ENCODE measurements at regions not wholly inside any gene's neighbourhood (a gene's known extent, or its start where the extent isn't known, plus 50 kb on each side); places are given as distances from the start of the nearest gene placed in this dataset.
"Not testable (repeated sequence)": the region's sequence is repeated elsewhere in the genome, so short reads cannot be mapped to it uniquely, and the experiment has no call there.

DNA sequence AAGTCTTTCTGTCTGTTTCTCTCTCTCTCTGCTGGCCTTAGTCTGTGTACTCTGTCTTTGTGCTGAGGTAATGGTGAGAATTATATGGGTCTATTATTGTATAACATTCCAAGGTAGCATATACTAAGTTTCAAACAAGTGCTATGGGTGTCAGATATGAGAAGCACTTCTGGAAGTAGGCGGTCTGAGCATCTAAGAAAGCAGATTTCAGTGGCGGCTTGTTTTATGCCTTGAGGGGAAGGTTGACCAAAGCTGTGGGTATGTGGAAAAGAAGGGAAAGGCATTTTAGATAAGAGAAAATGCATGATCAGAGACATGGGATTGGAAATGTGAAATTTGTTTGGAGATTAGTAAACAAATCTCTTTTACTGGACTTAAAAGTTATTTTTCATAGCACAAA lies 348.5 kb downstream of the RFC3 start:
- Histone ChIP-seq H3K27ac (ENCODE audit: low read depth, low read length) (no peak overlapping the region), H3K36me3 (ENCODE audit: insufficient read depth, low read length) (no peaks in the 10 kb centered on the region), H3K27me3 (ENCODE audit: insufficient read depth, low read length) (no peaks in the 10 kb centered on the region), H3K4me1 (ENCODE audit: insufficient read depth, low read length) (peaks cover 19% of the 10 kb centered on the region; the same call in 1 of the 2 replicates), H3K9me3 (ENCODE audit: insufficient read depth, low read depth, low read length) (no peaks in the 10 kb centered on the region), H3K9ac (ENCODE audit: low read depth, low read length) (no peak overlapping the region), H3K4me3 (ENCODE audit: low read length) (no peak overlapping the region)
- WGBS = 92% methylated on average over 2 of the region's 2 CpGs

DNA sequence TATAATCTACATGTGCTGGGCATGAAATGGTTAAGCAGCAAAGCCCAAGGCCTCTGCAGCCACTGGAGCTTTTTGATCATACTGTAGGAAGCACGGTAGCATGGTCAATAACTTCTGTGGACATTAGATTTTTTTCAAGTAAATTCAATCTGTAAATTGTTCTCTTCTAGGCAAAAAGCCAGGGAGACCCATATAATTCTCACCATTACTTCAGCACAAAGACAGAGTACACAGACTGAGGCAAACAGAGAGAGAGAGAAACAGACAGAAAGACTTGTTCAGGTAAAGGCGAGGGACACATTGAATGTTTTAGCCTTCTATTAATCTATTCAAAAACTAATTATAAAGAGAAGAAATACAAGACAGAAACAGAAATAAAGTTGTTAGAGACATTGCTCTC lies 349.4 kb downstream of the RFC3 start:
- Histone ChIP-seq H3K9ac (ENCODE audit: low read depth, low read length) (no peak overlapping the region), H3K27ac (ENCODE audit: low read depth, low read length) (no peak overlapping the region), H3K4me3 (ENCODE audit: low read length) (no peak overlapping the region), H3K4me1 (ENCODE audit: insufficient read depth, low read length) (peaks cover 10% of the 10 kb centered on the region; the same call in 1 of the 2 replicates), H3K9me3 (ENCODE audit: insufficient read depth, low read depth, low read length) (no peaks in the 10 kb centered on the region), H3K36me3 (ENCODE audit: insufficient read depth, low read length) (no peaks in the 10 kb centered on the region), H3K27me3 (ENCODE audit: insufficient read depth, low read length) (no peaks in the 10 kb centered on the region)
- 77% methylated on average over 1 of the region's 2 CpGs for WGBS

DNA sequence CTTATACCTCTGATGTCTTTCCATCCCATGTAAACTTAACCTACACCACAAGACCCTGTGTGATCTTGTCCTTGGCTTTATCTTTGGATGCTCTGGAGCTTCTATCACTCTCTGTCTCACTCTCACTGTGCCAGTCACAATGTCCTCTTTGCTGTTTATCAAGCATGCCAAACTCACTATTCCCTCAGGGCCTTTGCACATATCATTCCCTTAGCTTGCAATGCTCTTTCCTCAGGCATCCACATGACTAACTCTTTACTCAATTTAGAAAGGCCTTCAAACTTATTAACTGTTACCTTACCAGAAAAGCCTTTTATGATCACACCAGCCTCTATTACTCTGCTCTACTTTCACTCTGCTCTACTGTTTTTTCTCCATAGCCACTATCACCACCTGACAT lies 354.1 kb downstream of the RFC3 start:
- no peaks in the 10 kb centered on the region for H3K36me3 ChIP-seq (ENCODE audit: insufficient read depth, low read length)
- no peak overlapping the region for H3K4me3 ChIP-seq (ENCODE audit: low read length)
- H3K9ac ChIP-seq (ENCODE audit: low read depth, low read length) = no peak overlapping the region
- no peaks in the 10 kb centered on the region for H3K9me3 ChIP-seq (ENCODE audit: insufficient read depth, low read depth, low read length)
- H3K4me1 ChIP-seq (ENCODE audit: insufficient read depth, low read length) = no peaks in the 10 kb centered on the region
- H3K27ac ChIP-seq (ENCODE audit: low read depth, low read length) = no peak overlapping the region
- H3K27me3 ChIP-seq (ENCODE audit: insufficient read depth, low read length) = no peaks in the 10 kb centered on the region

DNA sequence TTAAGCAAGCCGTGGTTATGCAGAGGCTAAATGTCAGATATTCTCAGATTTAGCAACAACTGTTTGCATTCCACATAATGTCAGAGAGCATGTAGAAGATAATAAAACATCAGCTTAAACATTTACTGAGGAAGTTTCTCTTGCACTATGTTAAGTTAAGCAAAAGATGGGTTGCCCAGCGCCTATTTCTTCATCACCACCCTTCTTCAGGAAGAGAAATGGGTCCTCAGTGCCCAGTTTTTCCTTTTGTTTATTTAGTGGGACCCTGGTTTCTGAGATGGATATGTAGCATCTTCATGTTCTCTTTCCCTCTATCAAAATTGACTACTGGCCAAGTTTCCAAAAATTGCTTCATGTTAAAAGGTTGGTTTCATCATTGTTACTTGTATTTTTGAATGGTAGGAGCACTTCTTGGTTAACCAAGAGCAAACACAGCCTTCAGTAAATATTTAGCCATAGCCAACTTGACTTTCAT lies 356.8 kb downstream of the RFC3 start:
- Histone ChIP-seq H3K9me3 (ENCODE audit: insufficient read depth, low read depth, low read length) (no peaks in the 10 kb centered on the region), H3K4me1 (ENCODE audit: insufficient read depth, low read length) (peaks cover 14% of the 10 kb centered on the region), H3K27ac (ENCODE audit: low read depth, low read length) (no peak overlapping the region), H3K36me3 (ENCODE audit: insufficient read depth, low read length) (no peaks in the 10 kb centered on the region), H3K9ac (ENCODE audit: low read depth, low read length) (no peak overlapping the region), H3K4me3 (ENCODE audit: low read length) (no peak overlapping the region), H3K27me3 (ENCODE audit: insufficient read depth, low read length) (no peaks in the 10 kb centered on the region)
- 86% methylated on average over 1 of the region's 2 CpGs for WGBS

DNA sequence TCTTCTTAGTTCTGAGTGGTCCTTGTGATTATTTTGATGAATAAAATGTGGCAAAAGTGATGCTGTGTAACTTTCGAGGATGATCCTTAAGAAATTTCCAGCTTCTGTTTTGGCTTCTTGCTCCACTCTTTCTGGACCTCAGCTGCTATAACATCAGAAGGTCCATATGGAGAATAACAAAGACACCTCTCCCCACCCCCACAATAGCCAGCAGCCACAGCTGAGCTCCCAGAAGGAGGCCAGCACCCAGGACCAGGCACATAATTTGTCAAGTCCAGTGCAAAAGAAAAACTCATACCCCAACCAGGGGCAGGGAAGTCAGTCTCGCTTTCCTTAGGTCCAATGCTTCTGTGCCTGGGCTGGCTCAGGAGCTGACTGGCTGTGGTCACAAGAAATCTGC lies 357.6 kb downstream of the RFC3 start:
- Histone ChIP-seq H3K27me3 (ENCODE audit: insufficient read depth, low read length) (no peaks in the 10 kb centered on the region), H3K36me3 (ENCODE audit: insufficient read depth, low read length) (no peaks in the 10 kb centered on the region), H3K9me3 (ENCODE audit: insufficient read depth, low read depth, low read length) (no peaks in the 10 kb centered on the region), H3K27ac (ENCODE audit: low read depth, low read length) (no peak overlapping the region), H3K4me1 (ENCODE audit: insufficient read depth, low read length) (peaks cover 19% of the 10 kb centered on the region), H3K4me3 (ENCODE audit: low read length) (no peak overlapping the region), H3K9ac (ENCODE audit: low read depth, low read length) (no peak overlapping the region)
- 87% methylated on average over 2 of the region's 2 CpGs for WGBS

DNA sequence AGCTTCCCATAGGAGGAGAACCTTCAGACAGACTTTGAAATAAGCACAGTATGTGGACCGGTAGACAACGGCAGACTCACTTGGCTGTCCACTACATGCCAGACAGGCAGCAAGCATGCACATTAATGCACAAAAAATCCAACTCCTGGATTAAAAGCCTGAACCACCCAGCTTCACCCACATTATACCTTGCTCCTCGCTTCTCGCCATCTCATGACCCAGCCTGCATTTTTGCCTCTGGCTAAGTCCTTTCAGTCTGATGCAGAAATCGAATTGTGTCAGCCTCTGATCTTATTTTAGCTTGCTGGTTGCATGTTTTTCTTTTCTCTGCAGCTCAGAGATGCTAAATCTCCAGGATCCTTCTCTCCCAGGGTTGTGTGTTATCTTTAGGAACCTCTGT lies 358.7 kb downstream of the RFC3 start:
- no peaks in the 10 kb centered on the region for H3K27me3 ChIP-seq (ENCODE audit: insufficient read depth, low read length)
- H3K4me1 ChIP-seq (ENCODE audit: insufficient read depth, low read length) = peaks cover 19% of the 10 kb centered on the region
- H3K9me3 ChIP-seq (ENCODE audit: insufficient read depth, low read depth, low read length) = no peaks in the 10 kb centered on the region
- WGBS = 90% methylated on average over 5 of the region's 5 CpGs
- H3K9ac ChIP-seq (ENCODE audit: low read depth, low read length) = no peak overlapping the region
- no peak overlapping the region for H3K4me3 ChIP-seq (ENCODE audit: low read length)
- no peaks in the 10 kb centered on the region for H3K36me3 ChIP-seq (ENCODE audit: insufficient read depth, low read length)
- no peak overlapping the region for H3K27ac ChIP-seq (ENCODE audit: low read depth, low read length)

DNA sequence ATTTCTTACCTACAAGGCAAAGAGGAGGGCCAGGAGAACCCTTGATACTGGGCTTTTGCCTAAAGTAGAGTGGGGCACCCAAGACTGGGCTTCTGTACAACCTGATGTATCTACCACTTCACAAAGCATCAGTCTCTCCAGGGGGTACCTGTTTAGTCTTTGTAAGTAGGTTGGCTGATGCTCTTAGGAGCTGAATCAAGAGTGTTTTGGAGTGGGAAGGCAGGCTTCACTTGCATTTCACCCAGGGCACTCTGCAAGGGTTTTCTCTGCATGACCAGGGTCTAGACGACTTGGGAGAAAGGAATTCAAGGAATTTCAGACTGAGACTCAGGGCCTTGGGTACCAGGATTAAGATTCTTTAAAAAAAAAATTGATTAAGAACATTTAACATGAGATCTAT lies 361.5 kb downstream of the RFC3 start:
- H3K27me3 ChIP-seq (ENCODE audit: insufficient read depth, low read length) = no peaks in the 10 kb centered on the region
- no peak overlapping the region for H3K9ac ChIP-seq (ENCODE audit: low read depth, low read length)
- 12% methylated on average over 1 of the region's 1 CpG for WGBS
- no peaks in the 10 kb centered on the region for H3K9me3 ChIP-seq (ENCODE audit: insufficient read depth, low read depth, low read length)
- H3K27ac ChIP-seq (ENCODE audit: low read depth, low read length) = no peak overlapping the region; the same call in 1 of the 2 replicates
- H3K4me3 ChIP-seq (ENCODE audit: low read length) = no peak overlapping the region
- peaks cover 19% of the 10 kb centered on the region for H3K4me1 ChIP-seq (ENCODE audit: insufficient read depth, low read length)
- H3K36me3 ChIP-seq (ENCODE audit: insufficient read depth, low read length) = no peaks in the 10 kb centered on the region

DNA sequence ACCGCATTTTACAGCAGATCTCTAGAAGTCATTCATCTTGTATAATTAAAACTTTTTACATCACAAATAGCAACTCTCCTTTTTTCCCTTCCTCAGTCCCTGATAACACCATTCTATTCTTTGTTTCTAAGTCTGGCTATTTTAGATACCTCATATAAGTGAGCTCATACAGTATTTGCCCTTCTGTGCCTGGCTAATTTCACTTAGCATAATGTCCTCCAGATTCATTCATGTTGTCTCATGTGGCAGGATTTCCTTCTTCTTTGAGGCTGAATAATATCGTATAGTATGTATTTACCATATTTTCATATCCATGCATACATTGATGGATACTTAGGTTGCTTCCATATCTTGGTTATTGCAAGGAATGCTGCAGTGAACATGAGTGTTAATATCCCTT lies 362.0 kb downstream of the RFC3 start:
- Histone ChIP-seq H3K9ac (ENCODE audit: low read depth, low read length) (no peak overlapping the region), H3K27me3 (ENCODE audit: insufficient read depth, low read length) (no peaks in the 10 kb centered on the region), H3K4me3 (ENCODE audit: low read length) (no peak overlapping the region), H3K4me1 (ENCODE audit: insufficient read depth, low read length) (peaks cover 19% of the 10 kb centered on the region), H3K36me3 (ENCODE audit: insufficient read depth, low read length) (no peaks in the 10 kb centered on the region), H3K27ac (ENCODE audit: low read depth, low read length) (no peak overlapping the region), H3K9me3 (ENCODE audit: insufficient read depth, low read depth, low read length) (no peaks in the 10 kb centered on the region)
- 95% methylated on average over 1 of the region's 2 CpGs for WGBS

DNA sequence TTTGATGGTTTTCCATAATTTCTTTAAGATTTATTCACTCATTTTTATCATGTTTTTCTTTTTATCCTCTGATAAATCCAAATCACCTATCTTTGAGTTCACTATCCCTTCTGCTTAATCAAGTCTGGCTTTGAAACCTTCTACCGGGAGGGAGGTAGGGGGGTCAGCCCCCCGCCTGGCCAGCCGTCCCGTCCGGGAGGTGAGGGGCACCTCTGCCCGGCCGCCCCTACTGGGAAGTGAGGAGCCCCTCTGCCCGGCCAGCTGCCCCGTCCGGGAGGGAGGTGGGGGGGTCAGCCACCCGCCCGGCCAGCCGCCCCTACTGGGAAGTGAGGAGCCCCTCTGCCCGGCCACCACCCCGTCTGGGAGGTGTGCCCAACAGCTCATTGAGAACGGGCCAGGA lies 363.3 kb downstream of the RFC3 start:
- not testable (repeated sequence) for H3K4me3 ChIP-seq (ENCODE audit: low read length); H3K9ac ChIP-seq (ENCODE audit: low read depth, low read length); H3K27me3 ChIP-seq (ENCODE audit: insufficient read depth, low read length); H3K27ac ChIP-seq (ENCODE audit: low read depth, low read length); H3K36me3 ChIP-seq (ENCODE audit: insufficient read depth, low read length); H3K9me3 ChIP-seq (ENCODE audit: insufficient read depth, low read depth, low read length)
- 95% methylated on average over 14 of the region's 16 CpGs for WGBS
- H3K4me1 ChIP-seq (ENCODE audit: insufficient read depth, low read length) = peaks cover 19% of the 10 kb centered on the region

DNA sequence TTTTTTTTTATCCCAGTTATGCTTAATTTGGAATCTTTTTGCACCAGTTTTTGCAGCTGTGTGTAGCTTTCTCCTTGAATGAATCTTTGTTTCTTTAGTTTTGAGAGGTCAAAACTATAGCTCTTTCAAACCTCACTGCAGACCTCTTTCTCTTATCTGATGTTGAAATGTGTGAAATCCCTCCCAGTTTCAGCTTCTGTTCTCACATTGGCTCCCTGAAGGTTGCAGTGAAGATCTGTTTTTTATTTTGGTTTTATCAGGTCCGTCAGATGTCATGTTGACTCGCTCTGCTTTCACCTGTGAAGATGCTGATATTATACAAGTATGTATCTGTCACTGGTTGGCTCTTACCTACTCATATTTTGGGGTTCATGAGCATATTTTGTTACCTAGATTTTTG lies 372.0 kb downstream of the RFC3 start:
- Histone ChIP-seq H3K4me3 (ENCODE audit: low read length) (no peak overlapping the region), H3K27ac (ENCODE audit: low read depth, low read length) (no peak overlapping the region), H3K9me3 (ENCODE audit: insufficient read depth, low read depth, low read length) (peaks cover 8% of the 10 kb centered on the region; the same call in 1 of the 2 replicates), H3K4me1 (ENCODE audit: insufficient read depth, low read length) (no peaks in the 10 kb centered on the region), H3K27me3 (ENCODE audit: insufficient read depth, low read length) (no peaks in the 10 kb centered on the region), H3K36me3 (ENCODE audit: insufficient read depth, low read length) (no peaks in the 10 kb centered on the region), H3K9ac (ENCODE audit: low read depth, low read length) (no peak overlapping the region)
- 78% methylated on average over 2 of the region's 2 CpGs for WGBS

DNA sequence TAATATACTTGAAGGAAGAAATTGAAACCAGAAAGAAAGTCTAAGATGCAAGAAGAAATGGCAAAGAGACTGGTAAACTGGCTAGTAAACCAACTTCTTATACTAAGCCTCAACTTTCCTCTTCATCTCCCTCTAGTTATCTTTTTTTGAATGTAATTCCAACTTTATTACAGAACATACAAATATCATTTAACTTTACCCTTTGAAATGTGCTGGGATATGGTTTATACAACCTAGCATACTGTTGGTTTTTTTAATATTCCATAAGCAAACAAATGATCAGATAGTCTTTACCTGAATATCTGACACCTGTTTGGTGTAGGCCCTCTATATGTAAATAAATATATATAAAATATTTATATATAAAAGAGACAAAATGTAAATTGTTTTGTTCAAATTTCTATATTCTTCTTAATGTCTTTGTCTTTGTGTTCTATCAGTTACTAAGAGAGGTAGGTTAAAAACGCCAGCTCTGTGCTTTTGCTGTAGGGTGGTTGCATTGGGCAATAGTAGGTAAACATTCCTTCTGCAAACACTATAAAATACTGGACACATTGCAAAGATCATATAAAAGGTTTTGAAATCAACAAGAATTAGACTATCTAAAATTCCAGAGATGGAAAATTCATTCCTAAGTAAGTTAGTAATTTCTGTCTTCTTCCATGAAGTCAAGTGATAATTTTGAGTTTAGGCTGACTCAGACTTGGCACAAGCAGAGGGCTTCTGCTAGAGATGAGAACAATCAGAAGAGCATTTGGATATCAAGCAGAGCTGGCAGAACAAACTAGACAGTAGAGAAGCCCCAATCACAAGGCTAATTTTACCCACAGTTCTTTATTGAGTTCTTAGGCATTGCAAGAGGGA lies 383.3 kb downstream of the RFC3 start:
- Histone ChIP-seq H3K4me1 (ENCODE audit: insufficient read depth, low read length) (no peaks in the 10 kb centered on the region), H3K9me3 (ENCODE audit: insufficient read depth, low read depth, low read length) (no peaks in the 10 kb centered on the region), H3K27me3 (ENCODE audit: insufficient read depth, low read length) (no peaks in the 10 kb centered on the region), H3K27ac (ENCODE audit: low read depth, low read length) (no peak overlapping the region), H3K4me3 (ENCODE audit: low read length) (no peak overlapping the region), H3K36me3 (ENCODE audit: insufficient read depth, low read length) (no peaks in the 10 kb centered on the region), H3K9ac (ENCODE audit: low read depth, low read length) (no peak overlapping the region)
- WGBS = no CpG with 5 or more reads among the region's 1 CpG

DNA sequence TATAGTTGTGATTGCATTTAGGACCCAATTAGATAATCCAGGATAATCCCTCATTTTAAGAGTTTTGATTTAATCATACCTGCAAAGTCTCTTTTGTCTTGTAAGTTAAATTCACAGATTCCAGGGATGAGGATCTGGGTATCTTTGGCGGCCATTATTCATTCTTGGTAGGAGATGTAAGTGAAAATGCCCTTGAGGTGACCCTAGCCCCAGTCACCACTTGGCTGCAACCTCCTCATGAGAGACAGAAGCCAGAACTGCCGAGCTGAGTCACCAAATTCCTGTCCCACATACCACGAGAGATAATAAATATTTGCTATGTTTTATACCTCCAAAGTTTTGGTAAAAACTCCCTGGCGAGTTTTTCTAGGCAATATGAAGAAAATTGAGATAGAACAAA lies 389.4 kb downstream of the RFC3 start:
- Histone ChIP-seq H3K27me3 (ENCODE audit: insufficient read depth, low read length) (no peaks in the 10 kb centered on the region), H3K9me3 (ENCODE audit: insufficient read depth, low read depth, low read length) (no peaks in the 10 kb centered on the region), H3K4me1 (ENCODE audit: insufficient read depth, low read length) (no peaks in the 10 kb centered on the region), H3K9ac (ENCODE audit: low read depth, low read length) (no peak overlapping the region), H3K27ac (ENCODE audit: low read depth, low read length) (no peak overlapping the region), H3K4me3 (ENCODE audit: low read length) (no peak overlapping the region), H3K36me3 (ENCODE audit: insufficient read depth, low read length) (no peaks in the 10 kb centered on the region)
- 82% methylated on average over 2 of the region's 4 CpGs for WGBS
